ENCODE measurements at regions not wholly inside any gene's neighbourhood (a gene's known extent, or its start where the extent isn't known, plus 50 kb on each side); places are given as distances from the start of the nearest gene placed in this dataset.

DNA sequence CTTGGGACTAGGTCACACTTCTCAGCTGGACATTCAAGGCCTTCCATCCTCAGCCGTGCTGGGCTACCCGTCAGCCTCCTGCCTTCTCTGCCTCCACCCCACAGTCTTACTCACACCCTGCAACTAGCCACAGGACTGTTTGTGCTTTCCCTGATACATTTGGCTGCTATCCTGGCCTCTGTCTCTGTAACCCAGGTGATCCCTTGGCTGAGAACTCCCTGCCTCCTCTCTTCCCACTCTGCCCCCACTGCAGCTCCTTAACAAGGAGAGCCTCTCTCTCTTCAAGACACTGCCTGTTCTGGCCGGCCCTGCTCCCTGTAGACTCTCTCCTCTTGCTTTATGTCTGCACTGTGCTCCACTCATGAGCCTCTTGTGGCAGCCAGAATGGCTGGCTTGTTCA, 120.6 kb downstream of the MSX2 start:
- peaks cover 7% of the 10 kb centered on the region for H3K9me3 ChIP-seq (replicated peaks)
- H3K36me3 ChIP-seq: no peaks in the 10 kb centered on the region; the same call in 1 of the 2 replicates
- H3K4me3 ChIP-seq: no peak overlapping the region
- no peaks in the 10 kb centered on the region for H3K4me1 ChIP-seq (replicated peaks)
- no peak overlapping the region for H3K27ac ChIP-seq
- no peaks in the 10 kb centered on the region for H3K27me3 ChIP-seq (replicated peaks)
- no peak for DNase-seq (ENCODE audit: low read depth in 1 of 2, low spot score in 2 of 2)

DNA sequence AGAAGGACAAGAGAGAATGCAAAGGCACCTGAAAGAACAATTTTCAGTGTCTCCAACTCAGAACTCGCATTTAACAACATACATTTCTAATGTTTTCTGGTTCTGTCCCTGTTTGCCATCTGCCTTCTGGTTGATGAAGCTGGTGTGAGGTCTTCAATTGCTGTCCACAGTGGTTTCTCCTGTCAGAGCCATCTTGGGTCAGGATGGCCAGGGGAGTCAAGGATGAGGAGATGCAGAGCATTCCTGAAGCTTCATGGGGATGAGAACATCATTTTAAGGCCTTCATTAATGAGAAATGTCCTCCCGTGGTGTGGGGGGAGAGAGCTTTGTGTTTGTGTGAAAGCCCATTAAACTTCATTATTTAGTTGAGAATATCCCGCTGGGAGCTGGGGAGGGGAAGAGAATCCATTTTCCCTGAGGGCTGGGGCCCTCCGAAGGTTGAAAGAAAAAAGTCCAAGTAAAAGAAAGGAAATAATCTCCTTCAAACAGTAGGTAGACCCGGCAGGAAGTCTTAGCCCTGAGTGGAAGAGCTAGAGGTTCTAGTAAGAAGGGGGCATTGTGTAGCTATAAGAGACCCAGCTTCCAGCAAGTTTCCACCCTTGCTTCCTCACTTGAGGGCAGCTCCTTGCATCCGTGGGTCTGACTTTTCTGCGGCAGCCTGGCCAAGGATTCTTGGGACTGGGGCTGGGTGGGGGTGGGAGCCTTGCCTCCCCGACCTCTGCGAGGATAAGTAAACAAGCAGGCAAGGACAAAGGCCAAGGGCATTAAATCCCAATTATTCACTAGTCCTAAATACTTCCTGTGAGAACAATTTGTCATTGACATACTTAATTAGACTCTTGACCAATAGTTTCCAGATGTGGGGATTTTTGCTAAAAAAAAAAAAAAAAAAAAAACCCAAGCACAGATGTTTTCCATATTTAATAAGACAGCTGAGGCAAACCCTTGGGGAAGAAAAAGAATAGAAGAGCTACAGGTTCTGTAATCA, 119.2 kb downstream of the MSX2 start:
- H3K36me3 ChIP-seq: no peaks in the 10 kb centered on the region; the same call in 1 of the 2 replicates
- no peak overlapping the region for H3K4me3 ChIP-seq
- H3K9me3 ChIP-seq (replicated peaks): peaks cover 7% of the 10 kb centered on the region
- DNase-seq (ENCODE audit: low read depth in 1 of 2, low spot score in 2 of 2): no peak
- H3K27me3 ChIP-seq (replicated peaks): no peaks in the 10 kb centered on the region
- no peaks in the 10 kb centered on the region for H3K4me1 ChIP-seq (replicated peaks)
- no peak overlapping the region for H3K27ac ChIP-seq

DNA sequence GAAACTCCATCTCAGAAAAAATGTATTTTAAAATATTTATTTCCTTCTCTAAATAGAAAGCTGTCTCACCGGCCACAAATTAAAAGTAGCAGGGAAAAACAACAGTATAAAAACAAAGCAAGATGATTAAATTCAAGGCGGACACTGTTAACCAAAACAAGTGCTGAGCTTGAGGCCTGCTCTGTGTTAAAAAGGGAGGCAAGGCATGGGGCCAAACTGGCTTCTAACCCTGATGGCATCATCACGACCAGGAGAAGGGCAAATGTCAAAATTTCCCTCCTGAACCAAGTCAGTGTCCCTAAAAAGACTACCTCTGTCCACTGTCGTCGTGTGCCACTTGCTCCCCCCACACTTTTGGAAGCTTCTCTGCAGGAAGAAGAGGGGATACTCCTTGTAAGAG, 116.1 kb downstream of the MSX2 start:
- Histone ChIP-seq H3K27ac (no peak overlapping the region), H3K27me3 (replicated peaks) (no peaks in the 10 kb centered on the region), H3K4me1 (replicated peaks) (no peaks in the 10 kb centered on the region), H3K36me3 (no peaks in the 10 kb centered on the region; the same call in 1 of the 2 replicates), H3K4me3 (no peak overlapping the region), H3K9me3 (replicated peaks) (peaks cover 11% of the 10 kb centered on the region)
- DNase-seq (ENCODE audit: low read depth in 1 of 2, low spot score in 2 of 2): no peak

DNA sequence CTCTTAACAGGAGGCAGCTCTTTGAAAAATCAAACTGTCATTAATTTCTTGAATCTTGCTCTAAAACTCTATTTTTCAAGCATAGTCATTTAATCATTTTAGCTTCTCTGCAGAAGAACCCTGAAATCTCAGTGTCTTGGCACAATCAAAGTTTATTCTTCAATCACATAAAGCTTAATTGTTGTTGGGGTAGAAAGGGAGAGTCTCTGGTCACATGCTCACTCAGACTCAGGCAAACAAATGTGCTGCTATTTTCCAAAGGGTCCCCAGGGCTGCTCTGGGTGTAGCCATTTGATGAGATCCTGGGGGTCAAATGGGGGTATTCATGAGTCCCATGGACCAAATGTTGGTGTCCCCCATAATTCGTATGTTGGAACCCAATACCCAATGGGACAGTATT, 114.8 kb downstream of the MSX2 start:
- Histone ChIP-seq H3K4me3 (no peak overlapping the region), H3K27ac (no peak overlapping the region), H3K9me3 (replicated peaks) (peaks cover 14% of the 10 kb centered on the region)

DNA sequence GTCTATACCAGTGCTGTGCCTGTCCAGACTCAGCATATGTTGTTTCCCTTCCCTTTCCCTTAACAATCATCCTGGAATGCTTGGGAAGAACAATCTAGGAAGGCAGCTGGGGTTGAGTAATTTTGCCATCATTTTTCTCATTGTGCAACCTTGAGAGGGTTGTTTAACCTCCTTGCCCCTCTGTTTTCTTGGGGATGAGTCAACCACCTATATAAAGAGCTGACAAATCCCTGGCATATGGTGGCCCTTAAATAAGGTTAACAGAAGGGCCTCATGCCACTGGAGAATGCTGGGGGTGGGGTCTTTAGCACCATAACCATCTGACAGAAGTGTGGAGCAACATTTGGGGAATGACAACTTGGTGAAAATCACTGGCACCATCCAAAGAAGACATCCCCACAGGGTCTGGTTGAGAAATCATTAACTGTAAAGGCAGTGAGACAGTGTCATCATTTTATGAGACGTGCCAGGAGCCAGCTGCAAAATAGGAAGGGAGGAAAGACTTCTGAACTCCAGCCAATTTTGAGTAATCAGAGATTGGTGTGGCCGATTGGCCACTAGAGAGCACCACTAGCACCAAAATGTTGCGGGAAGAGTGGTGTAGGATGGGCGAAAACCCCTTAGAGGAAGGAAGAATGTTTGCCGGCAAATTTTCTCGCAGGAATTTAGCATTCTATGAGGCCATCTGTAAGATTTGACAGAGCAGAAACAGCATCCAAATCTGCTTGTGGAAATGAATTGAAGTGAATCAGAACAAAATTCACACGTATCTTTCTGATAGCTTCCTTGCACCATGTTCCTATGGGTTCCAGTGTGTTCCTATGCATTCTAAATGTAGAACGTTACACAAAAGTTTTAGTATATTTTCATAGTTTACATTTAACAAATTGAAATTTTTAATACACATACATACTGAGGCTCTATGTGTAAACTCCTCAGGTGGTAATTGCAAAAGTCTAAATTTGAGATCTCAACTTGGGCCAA, 113.8 kb downstream of the MSX2 start:
- H3K27me3 ChIP-seq (replicated peaks): no peaks in the 10 kb centered on the region
- DNase-seq (ENCODE audit: low read depth in 1 of 2, low spot score in 2 of 2): no peak
- H3K4me3 ChIP-seq: no peak overlapping the region
- H3K9me3 ChIP-seq (replicated peaks): peaks cover 14% of the 10 kb centered on the region
- no peaks in the 10 kb centered on the region; the same call in 1 of the 2 replicates for H3K36me3 ChIP-seq
- H3K4me1 ChIP-seq (replicated peaks): no peaks in the 10 kb centered on the region
- no peak overlapping the region for H3K27ac ChIP-seq

More for the DNA sequence above, 114.8 kb downstream of the MSX2 start:
- DNase-seq (ENCODE audit: low read depth in 1 of 2, low spot score in 2 of 2): no peak
- Histone ChIP-seq H3K36me3 (no peaks in the 10 kb centered on the region; the same call in 1 of the 2 replicates), H3K4me1 (replicated peaks) (no peaks in the 10 kb centered on the region), H3K27me3 (replicated peaks) (no peaks in the 10 kb centered on the region)

DNA sequence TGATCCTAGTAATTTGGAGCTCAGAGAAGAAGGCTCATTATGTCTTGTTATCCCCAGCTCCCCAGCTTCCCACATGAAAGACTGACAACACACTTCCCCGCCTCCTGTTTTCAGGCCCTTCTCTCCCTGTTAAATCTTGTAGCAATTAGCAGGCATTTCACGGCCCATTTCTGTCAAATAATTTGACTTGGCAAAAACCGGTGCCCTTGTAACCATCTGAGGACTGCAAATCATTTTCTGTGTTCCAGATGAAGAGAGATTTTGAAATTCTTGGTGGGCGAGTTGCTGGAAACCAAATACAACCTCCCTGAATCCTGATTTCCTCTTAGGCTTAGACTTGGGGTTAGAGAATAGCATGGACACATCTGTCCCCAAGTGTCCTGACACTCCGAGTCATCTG, 109.7 kb downstream of the MSX2 start:
- H3K27me3 ChIP-seq (replicated peaks): no peaks in the 10 kb centered on the region
- H3K9me3 ChIP-seq (replicated peaks): peaks cover 14% of the 10 kb centered on the region
- H3K36me3 ChIP-seq: no peaks in the 10 kb centered on the region
- no peak overlapping the region for H3K4me3 ChIP-seq
- no peak for DNase-seq (ENCODE audit: low read depth in 1 of 2, low spot score in 2 of 2)
- H3K4me1 ChIP-seq (replicated peaks): no peaks in the 10 kb centered on the region
- no peak overlapping the region for H3K27ac ChIP-seq

DNA sequence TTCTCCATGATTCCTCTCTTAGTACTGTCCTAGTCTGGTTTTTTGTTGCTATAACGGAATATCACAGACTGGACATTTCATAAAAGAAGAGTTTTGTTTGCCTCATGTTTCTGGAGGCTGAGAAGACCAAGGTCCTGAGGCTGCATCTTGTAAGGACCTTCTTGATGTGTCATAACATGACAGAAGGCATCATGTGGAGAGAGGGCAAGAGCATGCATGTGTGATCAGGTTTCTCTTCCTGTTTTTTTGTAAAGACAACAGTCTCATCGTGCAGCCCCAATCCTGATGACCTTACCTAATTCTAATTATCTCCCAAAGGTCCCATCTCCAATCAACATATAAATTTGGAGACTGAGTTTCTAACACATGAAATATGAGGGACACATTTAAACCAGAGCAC, 108.4 kb downstream of the MSX2 start:
- peaks cover 13% of the 10 kb centered on the region for H3K9me3 ChIP-seq (replicated peaks)
- no peak for DNase-seq (ENCODE audit: low read depth in 1 of 2, low spot score in 2 of 2)

DNA sequence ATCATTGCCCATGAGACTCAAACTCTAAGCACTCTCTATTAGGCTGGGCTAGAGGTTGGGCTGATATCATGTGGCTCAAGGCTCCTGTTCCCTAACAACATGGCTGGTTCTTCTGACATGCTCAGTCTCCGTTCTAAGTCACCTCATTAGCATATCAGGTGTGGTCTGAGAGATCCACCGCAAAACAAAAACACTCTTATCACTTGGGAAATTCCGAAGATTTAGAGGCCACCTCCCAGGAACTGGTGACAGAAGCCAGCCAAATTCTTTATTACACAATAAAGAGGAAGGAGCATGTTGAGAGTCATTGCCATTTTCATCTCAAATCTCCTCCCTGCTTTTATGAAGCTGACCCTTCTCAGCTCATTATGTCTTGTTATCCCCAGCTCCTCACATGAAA, 107.6 kb downstream of the MSX2 start:
- Histone ChIP-seq H3K4me3 (no peak overlapping the region), H3K27ac (no peak overlapping the region), H3K9me3 (replicated peaks) (peaks cover 5% of the 10 kb centered on the region), H3K4me1 (replicated peaks) (no peaks in the 10 kb centered on the region), H3K36me3 (no peaks in the 10 kb centered on the region), H3K27me3 (replicated peaks) (no peaks in the 10 kb centered on the region)
- DNase-seq (ENCODE audit: low read depth in 1 of 2, low spot score in 2 of 2): no peak

More for the DNA sequence above, 108.4 kb downstream of the MSX2 start:
- Histone ChIP-seq H3K27ac (no peak overlapping the region), H3K4me1 (replicated peaks) (no peaks in the 10 kb centered on the region), H3K4me3 (no peak overlapping the region), H3K27me3 (replicated peaks) (no peaks in the 10 kb centered on the region), H3K36me3 (no peaks in the 10 kb centered on the region)

DNA sequence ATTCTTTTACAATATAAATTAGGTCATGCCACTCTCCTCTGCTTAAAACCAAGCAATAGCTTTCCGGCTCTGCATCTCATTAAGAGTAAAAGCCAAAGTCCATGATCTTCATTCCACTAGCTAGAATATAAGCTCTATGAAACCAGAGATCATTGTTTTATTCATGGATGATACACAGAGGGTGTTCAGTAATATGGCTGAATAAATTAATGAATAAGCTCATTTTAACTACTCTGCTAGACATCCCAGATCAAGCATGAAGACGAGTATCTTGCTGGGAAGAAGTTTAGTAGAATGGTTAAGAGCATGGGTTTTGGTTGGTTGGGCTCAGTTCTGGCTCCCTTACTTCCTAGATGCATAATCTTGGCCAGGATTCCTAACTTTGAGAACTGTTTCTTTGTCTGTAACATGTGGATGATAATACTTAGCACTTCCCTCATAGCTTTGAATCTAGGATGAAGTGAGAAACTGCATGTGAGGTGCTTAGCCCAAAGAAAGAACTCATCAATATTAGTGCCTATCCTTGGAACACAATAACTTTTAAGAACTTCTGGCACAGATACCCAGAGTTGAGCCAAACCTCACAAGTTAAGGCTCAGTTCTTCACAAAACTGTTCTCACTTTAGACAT, 106.8 kb downstream of the MSX2 start:
- no peak for DNase-seq (ENCODE audit: low read depth in 1 of 2, low spot score in 2 of 2)
- peaks cover 3% of the 10 kb centered on the region; the same call in 1 of the 2 replicates for H3K9me3 ChIP-seq (replicated peaks)
- H3K36me3 ChIP-seq: no peaks in the 10 kb centered on the region
- H3K4me3 ChIP-seq: no peak overlapping the region
- H3K4me1 ChIP-seq (replicated peaks): no peaks in the 10 kb centered on the region
- no peaks in the 10 kb centered on the region for H3K27me3 ChIP-seq (replicated peaks)
- H3K27ac ChIP-seq: no peak overlapping the region

DNA sequence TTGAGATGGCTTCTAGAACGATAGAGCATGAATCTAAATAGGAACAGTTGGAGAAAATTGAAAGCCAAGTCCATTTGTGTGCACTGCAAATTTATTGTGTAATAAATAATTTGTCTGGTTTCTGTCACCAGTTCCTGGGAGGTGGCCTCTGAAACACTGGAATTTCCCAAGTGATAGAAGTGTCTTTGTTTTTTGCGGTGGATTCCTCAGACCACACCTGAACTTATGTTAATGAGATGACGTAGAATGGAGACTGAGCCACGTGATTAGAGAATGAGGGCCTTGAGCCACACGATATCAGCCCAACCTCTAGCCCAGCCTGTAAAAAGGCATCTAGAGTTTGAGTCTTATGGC, 105.1 kb downstream of the MSX2 start:
- no peaks in the 10 kb centered on the region for H3K27me3 ChIP-seq (replicated peaks)
- no peak overlapping the region for H3K27ac ChIP-seq
- DNase-seq (ENCODE audit: low read depth in 1 of 2, low spot score in 2 of 2): no peak
- 0 out of 2 replicates have a peak, but pooled peaks cover 2% of the 10 kb centered on the region for H3K9me3 ChIP-seq (replicated peaks)
- H3K4me1 ChIP-seq (replicated peaks): no peaks in the 10 kb centered on the region
- H3K4me3 ChIP-seq: no peak overlapping the region
- no peaks in the 10 kb centered on the region for H3K36me3 ChIP-seq

DNA sequence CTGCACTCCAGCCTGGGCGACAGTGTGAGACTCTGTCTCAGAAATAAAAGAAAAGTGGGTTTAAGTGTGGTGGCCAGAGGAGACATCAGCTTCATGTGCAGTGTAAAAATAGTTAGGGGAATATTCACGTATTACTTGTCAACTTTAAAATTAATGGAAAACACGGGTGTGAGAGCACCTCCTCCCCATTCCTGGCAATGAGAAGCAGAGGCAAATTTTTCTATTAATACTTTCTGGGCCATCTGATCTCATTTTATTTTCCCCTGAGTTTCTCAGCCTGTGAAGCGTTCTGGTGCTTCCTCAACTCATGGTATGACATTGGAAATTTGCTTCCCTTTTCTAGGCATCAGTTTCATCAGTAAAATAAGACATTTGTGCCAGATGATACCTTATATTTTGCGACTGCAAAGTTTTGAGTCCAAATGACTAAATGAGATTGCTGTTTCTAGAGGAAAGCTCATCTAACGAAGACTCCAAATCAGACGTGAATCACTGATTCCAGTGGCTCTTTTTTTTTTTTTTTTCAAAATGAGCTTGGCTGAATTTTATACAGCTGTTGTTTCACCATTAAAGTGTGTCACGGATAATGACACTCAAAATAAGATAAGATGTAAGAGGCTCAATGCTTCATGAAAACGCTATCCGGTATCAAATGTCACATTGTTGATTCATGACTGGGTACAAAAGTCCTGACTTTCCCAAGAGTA, 104.6 kb downstream of the MSX2 start:
- no peak overlapping the region for H3K4me3 ChIP-seq
- no peaks in the 10 kb centered on the region for H3K27me3 ChIP-seq (replicated peaks)
- H3K27ac ChIP-seq: no peak overlapping the region
- H3K36me3 ChIP-seq: no peaks in the 10 kb centered on the region
- no peaks in the 10 kb centered on the region for H3K4me1 ChIP-seq (replicated peaks)
- no peak for DNase-seq (ENCODE audit: low read depth in 1 of 2, low spot score in 2 of 2)
- H3K9me3 ChIP-seq (replicated peaks): no peaks in the 10 kb centered on the region

DNA sequence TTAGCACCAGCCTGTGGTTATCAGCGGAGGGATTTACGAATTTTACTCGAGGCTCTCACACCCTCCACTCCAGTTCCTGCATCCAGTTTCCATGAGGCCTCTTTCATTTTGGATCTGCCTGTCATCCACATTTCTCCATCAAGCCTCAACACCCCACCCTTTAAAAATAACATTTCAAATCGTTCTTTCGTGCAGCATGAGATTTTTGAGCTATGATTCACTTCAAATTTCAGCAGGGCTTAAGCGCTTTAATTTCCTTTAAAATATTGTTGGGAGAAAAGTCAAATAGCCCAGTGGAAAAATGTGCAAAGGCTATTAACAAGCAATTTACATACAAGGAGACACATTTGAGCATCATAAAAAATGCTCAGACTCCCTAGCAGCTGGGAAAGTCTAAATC, 103.2 kb downstream of the MSX2 start:
- DNase-seq (ENCODE audit: low read depth in 1 of 2, low spot score in 2 of 2): no peak
- Histone ChIP-seq H3K4me1 (replicated peaks) (no peaks in the 10 kb centered on the region), H3K9me3 (replicated peaks) (no peaks in the 10 kb centered on the region), H3K27ac (no peak overlapping the region), H3K4me3 (no peak overlapping the region), H3K36me3 (no peaks in the 10 kb centered on the region), H3K27me3 (replicated peaks) (no peaks in the 10 kb centered on the region)

DNA sequence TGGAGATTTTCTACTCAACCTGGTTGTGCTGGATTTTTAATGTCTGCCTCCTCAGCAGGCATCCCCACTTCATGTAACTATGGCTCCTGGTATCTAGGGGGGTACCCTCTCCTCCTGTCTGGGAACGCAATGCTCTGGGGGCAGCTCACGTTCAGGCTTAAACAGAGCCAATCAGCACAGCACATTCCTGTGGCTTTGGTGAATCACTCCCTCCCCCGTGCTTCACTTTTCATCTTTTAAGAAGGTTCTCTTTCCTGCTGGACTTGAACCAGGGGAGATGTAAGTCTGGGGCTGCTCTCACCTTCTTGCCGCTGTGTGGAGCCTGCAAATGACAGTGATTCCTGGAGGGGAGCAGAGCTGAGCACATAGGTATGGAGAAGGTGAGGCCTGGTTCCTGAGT, 101.2 kb downstream of the MSX2 start:
- H3K4me1 ChIP-seq (replicated peaks): no peaks in the 10 kb centered on the region
- H3K27ac ChIP-seq: no peak overlapping the region
- no peaks in the 10 kb centered on the region for H3K27me3 ChIP-seq (replicated peaks)
- H3K4me3 ChIP-seq: no peak overlapping the region
- H3K9me3 ChIP-seq (replicated peaks): no peaks in the 10 kb centered on the region
- DNase-seq (ENCODE audit: low read depth in 1 of 2, low spot score in 2 of 2): no peak
- no peaks in the 10 kb centered on the region for H3K36me3 ChIP-seq
